ENCODE measurements at regions not wholly inside any gene's neighbourhood (a gene's known extent, or its start where the extent isn't known, plus 50 kb on each side); places are given as distances from the start of the nearest gene placed in this dataset.

DNA sequence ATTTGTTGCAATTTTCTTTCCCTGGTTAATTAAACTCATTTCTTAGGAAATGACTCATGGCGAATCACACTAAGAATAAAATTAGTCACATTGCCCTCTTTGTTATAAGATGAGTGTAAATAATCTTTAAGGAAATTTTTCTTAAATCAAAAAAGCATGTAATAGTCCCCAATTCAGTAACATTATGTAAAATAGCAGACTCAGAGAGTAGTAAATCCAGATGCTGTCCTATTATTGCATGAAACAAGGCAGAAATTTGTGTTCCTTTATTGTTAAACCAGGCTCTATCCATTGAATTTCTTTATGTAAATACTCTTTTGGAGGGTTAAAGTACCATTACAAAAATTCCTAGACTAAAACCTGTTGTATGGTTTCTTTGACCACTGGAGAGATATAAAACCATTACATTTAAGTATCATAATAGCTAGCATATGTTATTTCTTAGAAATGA lies 154.5 kb upstream of the C1orf87 start:
- TF ChIP-seq PATZ1 (CRISPR knock-in tag; IDR thresholded peaks at IDR 0.05; ENCODE audit: borderline replicate concordance) (no peak), TSHZ2 (CRISPR knock-in tag; IDR thresholded peaks at IDR 0.05) (no peak), ZC3H10 (CRISPR knock-in tag; IDR thresholded peaks at IDR 0.05) (no peak), ISL1 (CRISPR knock-in tag; IDR thresholded peaks at IDR 0.05) (no peak), ZFP30 (CRISPR knock-in tag; IDR thresholded peaks at IDR 0.05) (no peak), TCF4 (CRISPR knock-in tag; IDR thresholded peaks at IDR 0.05; ENCODE audit: borderline replicate concordance) (no peak), SNAI2 (CRISPR knock-in tag; IDR thresholded peaks at IDR 0.05) (no peak), RARB (CRISPR knock-in tag; IDR thresholded peaks at IDR 0.05) (no peak), ARNTL (CRISPR knock-in tag; IDR thresholded peaks at IDR 0.05; ENCODE audit: borderline replicate concordance, low read depth) (no peak), ZNF70 (CRISPR knock-in tag; IDR thresholded peaks at IDR 0.05) (no peak), ZFP3 (CRISPR knock-in tag; IDR thresholded peaks at IDR 0.05) (no peak), ZNF565 (CRISPR knock-in tag; conservative IDR thresholded peaks at IDR 0.05; ENCODE audit: low read depth) (no peak), CSDC2 (CRISPR knock-in tag; IDR thresholded peaks at IDR 0.05) (no peak)
